ENCODE measurements at regions not wholly inside any gene's neighbourhood (a gene's known extent, or its start where the extent isn't known, plus 50 kb on each side); places are given as distances from the start of the nearest gene placed in this dataset.

DNA sequence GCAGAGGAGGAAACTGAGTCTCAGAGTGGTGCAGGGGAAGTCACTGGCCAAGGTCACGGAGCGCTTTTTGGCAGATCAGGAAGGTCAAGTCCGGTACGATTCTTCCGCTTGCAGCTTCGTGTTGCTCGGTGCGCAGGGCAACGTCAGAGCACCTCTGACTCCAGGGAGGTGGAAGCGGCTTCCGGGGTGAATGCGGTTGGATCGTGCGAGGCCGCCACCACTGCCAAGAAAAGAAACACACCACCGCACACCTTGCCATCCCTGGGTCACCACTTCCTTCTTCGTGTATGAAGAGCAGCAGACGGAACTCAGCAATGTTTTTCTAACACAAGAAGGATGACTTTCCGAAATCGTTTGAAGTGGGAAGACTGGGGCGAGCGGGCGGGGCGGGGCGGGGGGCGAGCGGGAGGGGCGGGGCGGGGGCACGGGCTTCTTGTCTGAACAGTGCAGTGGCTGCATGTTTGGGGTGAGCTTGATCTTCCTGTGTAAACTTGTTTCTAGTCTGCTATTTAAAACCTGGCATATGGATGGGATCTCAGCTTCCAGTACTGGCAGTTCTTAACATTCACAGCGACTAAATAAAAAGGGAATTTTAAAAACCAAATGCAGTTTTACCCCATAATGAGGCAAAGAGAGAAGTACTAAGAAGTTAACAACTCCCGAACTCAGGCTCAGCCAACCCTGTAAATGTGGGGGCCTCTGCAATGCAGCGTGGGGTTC, 300.0 kb downstream of the RRAGC start:
- ChIA-PET POLR2A (interaction anchor here (0.5 to 4.4 kb wide), 11 partner anchors 9 to 529 kb away, joined by 3 to 85 read pairs (median 3); no protein-coding TSS in a partner anchor), CTCF (interaction anchor here (1.3 kb wide), 1 partner anchor 38 kb away, joined by 3 read pairs; no protein-coding TSS in a partner anchor)
- no peaks in the 10 kb centered on the region for H3K36me3 Mint-ChIP-seq (ENCODE audit: low read depth)
- no peaks in the 10 kb centered on the region for H3K27me3 Mint-ChIP-seq
- no peak for TF ChIP-seq CTCF (IDR thresholded peaks at IDR 0.05)
- H3K4me1 Mint-ChIP-seq = peaks cover 61% of the 10 kb centered on the region
- intact Hi-C loops (cut with micrococcal nuclease) = loop anchor here (1.0 to 2.0 kb wide), 2 partner anchors 84 to 387 kb away; no protein-coding TSS in a partner anchor
- ATAC-seq (ENCODE audit: low read depth) = peak; percentile 78
- peak overlapping the region; percentile 93 for H3K27ac Mint-ChIP-seq
- peak; percentile 65 for DNase-seq
- peak overlapping the region; percentile 85 for H3K4me3 Mint-ChIP-seq
- no peaks in the 10 kb centered on the region for H3K9me3 Mint-ChIP-seq

- Mint-ChIP-seq H3K4me1 (peaks cover 65% of the 10 kb centered on the region), H3K9me3 (no peaks in the 10 kb centered on the region), H3K27ac (peak overlapping the region; percentile 93), H3K36me3 (ENCODE audit: low read depth) (no peaks in the 10 kb centered on the region), H3K4me3 (peak overlapping the region; percentile 85), H3K27me3 (no peaks in the 10 kb centered on the region)
- CTCF ChIA-PET = interaction anchor here (0.9 to 1.3 kb wide), 3 partner anchors 33 to 530 kb away, joined by 3 to 4 read pairs (median 3); no protein-coding TSS in a partner anchor
- intact Hi-C loops (cut with micrococcal nuclease) = loop anchor here (1.0 to 2.0 kb wide), 2 partner anchors 83 to 386 kb away; no protein-coding TSS in a partner anchor
- ATAC-seq (ENCODE audit: low read depth) (peak; percentile 72), DNase-seq (peak; percentile 42)
- POLR2A ChIA-PET = interaction anchor here (0.5 to 4.4 kb wide), 13 partner anchors 9 to 529 kb away, joined by 3 to 85 read pairs (median 5); partner anchors contain the start of gene POU3F1
- no peak for TF ChIP-seq CTCF (IDR thresholded peaks at IDR 0.05)
Measured at GRCh38 chr1:38558500-38559445, 300.8 kb downstream of the RRAGC start.

DNA sequence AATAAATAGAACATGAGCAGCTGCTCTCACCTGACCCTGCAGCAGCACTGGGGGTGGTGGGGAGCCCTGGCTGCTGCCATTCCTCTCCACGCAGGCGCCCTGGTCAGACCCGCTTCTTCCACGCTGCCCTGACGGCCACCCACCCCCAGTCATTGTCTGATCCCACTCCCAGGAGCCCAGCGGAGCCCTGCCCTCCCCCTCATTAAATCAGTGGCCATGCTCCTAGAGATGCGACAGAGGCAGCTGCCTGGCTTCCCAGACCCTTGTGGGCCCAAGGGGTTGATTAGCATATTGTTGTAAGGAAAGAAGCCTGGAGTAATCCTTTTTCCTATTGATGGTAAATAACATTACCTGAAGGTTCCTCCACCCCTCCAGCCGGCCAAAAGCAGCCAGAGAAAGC, 301.5 kb downstream of the RRAGC start:
- Mint-ChIP-seq H3K27ac (peak overlapping the region; percentile 93), H3K27me3 (no peaks in the 10 kb centered on the region), H3K9me3 (no peaks in the 10 kb centered on the region), H3K4me1 (peaks cover 62% of the 10 kb centered on the region), H3K4me3 (peak overlapping the region; percentile 85), H3K36me3 (ENCODE audit: low read depth) (no peaks in the 10 kb centered on the region)
- intact Hi-C loops (cut with micrococcal nuclease) = loop anchor here (2.0 kb wide), 1 partner anchor 385 kb away; no protein-coding TSS in a partner anchor
- CTCF ChIA-PET = interaction anchor here (0.9 to 1.1 kb wide), 2 partner anchors 32 to 530 kb away, joined by 3 to 4 read pairs; no protein-coding TSS in a partner anchor
- POLR2A ChIA-PET = interaction anchor here (0.6 to 4.4 kb wide), 6 partner anchors 17 to 511 kb away, joined by 3 to 85 read pairs (median 7); partner anchors contain the start of gene POU3F1
- TF ChIP-seq CTCF (IDR thresholded peaks at IDR 0.05) = no peak
- no peak for DNase-seq
- ATAC-seq (ENCODE audit: low read depth) = no peak

DNA sequence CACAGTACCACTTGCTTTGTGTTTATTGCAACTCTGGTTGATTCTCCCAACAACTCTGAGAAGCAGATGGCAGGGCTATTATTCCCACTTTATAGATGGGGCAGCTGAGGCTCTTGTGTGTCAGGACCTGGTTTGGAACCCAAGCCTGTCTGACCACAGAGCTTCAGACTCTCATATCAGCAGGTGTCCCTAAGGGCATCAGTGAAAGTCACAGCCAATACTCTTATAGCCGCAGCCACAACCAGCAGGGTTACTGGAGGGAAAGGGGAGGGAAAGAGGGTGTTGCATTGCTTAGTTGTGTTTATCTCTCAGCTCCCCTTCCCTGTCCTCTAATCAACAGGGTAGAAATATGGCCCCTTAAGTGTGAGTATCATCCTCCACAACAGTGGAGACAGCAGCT, 304.0 kb downstream of the RRAGC start:
- Mint-ChIP-seq H3K36me3 (ENCODE audit: low read depth) (no peaks in the 10 kb centered on the region), H3K4me3 (no peak overlapping the region), H3K9me3 (no peaks in the 10 kb centered on the region), H3K27me3 (peaks cover 11% of the 10 kb centered on the region), H3K4me1 (peaks cover 48% of the 10 kb centered on the region), H3K27ac (peak overlapping the region; percentile 93)
- no peak for TF ChIP-seq CTCF (IDR thresholded peaks at IDR 0.05)
- intact Hi-C loops (cut with micrococcal nuclease) = no loop called here
- ATAC-seq (ENCODE audit: low read depth) (no peak), DNase-seq (no peak)
- POLR2A ChIA-PET = interaction anchor here (0.8 kb wide), 1 partner anchor 80 kb away, joined by 3 read pairs; no protein-coding TSS in a partner anchor
- CTCF ChIA-PET = no interaction called here

Data from activated B cell treated with CpG ODN at 0.5 μM for 24 hours (primary cell).